ENCODE measurements at regions not wholly inside any gene's neighbourhood (a gene's known extent, or its start where the extent isn't known, plus 50 kb on each side); places are given as distances from the start of the nearest gene placed in this dataset.

DNA sequence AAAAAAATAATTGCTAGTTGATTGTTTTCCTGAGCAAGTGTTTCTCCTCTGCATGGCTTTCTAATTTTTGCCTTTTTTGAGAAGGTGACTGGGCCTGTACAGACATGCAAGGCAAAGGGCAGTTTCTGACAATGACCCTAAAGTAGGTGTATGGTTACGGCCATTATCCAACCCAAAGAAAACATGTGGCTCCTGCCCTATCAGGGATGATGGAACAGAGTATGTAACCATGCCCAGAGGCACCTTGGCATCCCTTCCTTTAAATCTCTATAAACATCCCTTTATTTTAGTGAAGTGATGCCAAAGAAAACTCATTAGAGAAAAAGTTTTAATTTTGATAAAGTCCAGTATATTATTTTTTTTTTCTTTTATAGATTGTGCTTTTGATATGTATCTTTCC, 217.5 kb downstream of the LPIN1 start:
- no peak for ATAC-seq
- no TSS peak for BruUV-seq (replicated peaks)
- in situ Hi-C loops (cut with HindIII; ENCODE audit: low pct_unique_long_range_greater_than_20kb, low sequenced_read_pairs) = no loop called here

DNA sequence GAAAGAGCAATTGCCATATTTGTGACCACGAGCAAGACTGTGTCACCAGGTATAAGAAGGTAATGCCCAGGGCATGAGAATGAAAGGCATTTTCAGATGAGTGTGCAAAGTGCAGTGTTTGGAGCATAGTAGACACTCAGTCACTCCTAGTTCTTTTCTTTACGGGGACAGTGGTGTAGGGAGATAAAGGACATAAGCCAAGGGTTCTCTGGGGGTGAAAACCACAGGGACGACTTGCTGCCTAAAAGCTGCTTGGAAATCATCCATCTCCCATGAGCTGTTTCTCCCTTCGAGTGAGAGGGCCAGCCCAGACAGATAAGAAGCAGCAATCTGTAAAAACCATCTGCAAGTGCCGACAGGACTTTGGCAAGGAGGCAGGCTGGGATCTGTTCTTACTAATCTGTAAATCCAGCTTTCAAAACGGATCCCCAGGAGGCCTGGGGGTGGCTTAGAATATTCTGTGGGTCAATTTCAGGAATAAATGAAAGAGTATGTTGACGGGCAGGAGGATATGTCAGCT, 221.6 kb downstream of the LPIN1 start:
- Histone ChIP-seq H3K36me3 (ENCODE audit: control insufficient read depth, insufficient read depth, low read length) (no peaks in the 10 kb centered on the region), H3K27me3 (ENCODE audit: control insufficient read depth, insufficient read depth, low read length) (no peaks in the 10 kb centered on the region), H3K9me3 (ENCODE audit: control insufficient read depth, insufficient read depth, low read depth, low read length) (no peaks in the 10 kb centered on the region), H3K27ac (ENCODE audit: low read length) (no peak overlapping the region), H3K4me1 (ENCODE audit: control insufficient read depth, insufficient read depth, low read length) (no peaks in the 10 kb centered on the region), H3K4me3 (ENCODE audit: low read depth in 2 of 2, low read length in 2 of 2) (no peak overlapping the region)
- TF ChIP-seq, protein P1, sequence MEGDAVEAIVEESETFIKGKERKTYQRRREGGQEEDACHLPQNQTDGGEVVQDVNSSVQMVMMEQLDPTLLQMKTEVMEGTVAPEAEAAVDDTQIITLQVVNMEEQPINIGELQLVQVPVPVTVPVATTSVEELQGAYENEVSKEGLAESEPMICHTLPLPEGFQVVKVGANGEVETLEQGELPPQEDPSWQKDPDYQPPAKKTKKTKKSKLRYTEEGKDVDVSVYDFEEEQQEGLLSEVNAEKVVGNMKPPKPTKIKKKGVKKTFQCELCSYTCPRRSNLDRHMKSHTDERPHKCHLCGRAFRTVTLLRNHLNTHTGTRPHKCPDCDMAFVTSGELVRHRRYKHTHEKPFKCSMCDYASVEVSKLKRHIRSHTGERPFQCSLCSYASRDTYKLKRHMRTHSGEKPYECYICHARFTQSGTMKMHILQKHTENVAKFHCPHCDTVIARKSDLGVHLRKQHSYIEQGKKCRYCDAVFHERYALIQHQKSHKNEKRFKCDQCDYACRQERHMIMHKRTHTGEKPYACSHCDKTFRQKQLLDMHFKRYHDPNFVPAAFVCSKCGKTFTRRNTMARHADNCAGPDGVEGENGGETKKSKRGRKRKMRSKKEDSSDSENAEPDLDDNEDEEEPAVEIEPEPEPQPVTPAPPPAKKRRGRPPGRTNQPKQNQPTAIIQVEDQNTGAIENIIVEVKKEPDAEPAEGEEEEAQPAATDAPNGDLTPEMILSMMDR (IDR thresholded peaks at IDR 0.05) = no peak
- no peak for TF ChIP-seq TCF7L2 (IDR thresholded peaks at IDR 0.05; ENCODE audit: low read depth, low read length)
- TF ChIP-seq, protein P2, sequence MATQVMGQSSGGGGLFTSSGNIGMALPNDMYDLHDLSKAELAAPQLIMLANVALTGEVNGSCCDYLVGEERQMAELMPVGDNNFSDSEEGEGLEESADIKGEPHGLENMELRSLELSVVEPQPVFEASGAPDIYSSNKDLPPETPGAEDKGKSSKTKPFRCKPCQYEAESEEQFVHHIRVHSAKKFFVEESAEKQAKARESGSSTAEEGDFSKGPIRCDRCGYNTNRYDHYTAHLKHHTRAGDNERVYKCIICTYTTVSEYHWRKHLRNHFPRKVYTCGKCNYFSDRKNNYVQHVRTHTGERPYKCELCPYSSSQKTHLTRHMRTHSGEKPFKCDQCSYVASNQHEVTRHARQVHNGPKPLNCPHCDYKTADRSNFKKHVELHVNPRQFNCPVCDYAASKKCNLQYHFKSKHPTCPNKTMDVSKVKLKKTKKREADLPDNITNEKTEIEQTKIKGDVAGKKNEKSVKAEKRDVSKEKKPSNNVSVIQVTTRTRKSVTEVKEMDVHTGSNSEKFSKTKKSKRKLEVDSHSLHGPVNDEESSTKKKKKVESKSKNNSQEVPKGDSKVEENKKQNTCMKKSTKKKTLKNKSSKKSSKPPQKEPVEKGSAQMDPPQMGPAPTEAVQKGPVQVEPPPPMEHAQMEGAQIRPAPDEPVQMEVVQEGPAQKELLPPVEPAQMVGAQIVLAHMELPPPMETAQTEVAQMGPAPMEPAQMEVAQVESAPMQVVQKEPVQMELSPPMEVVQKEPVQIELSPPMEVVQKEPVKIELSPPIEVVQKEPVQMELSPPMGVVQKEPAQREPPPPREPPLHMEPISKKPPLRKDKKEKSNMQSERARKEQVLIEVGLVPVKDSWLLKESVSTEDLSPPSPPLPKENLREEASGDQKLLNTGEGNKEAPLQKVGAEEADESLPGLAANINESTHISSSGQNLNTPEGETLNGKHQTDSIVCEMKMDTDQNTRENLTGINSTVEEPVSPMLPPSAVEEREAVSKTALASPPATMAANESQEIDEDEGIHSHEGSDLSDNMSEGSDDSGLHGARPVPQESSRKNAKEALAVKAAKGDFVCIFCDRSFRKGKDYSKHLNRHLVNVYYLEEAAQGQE (IDR thresholded peaks at IDR 0.05; ENCODE audit: insufficient read depth in 1 of 2, low read depth in 2 of 2, low read length in 1 of 2) = no peak
- TF ChIP-seq POLR2AphosphoS5 (IDR thresholded peaks at IDR 0.05; ENCODE audit: low read depth, low read length) = no peak
- TF ChIP-seq SIN3A (IDR thresholded peaks at IDR 0.05; ENCODE audit: borderline replicate concordance, insufficient read depth, low read depth, low read length) = no peak
- DNase-seq (ENCODE audit: low read depth, low spot score) = no peak
- ChIA-PET POLR2A (no interaction called here), CTCF (no interaction called here)
- in situ Hi-C loops (cut with HindIII; ENCODE audit: low pct_unique_long_range_greater_than_20kb, low sequenced_read_pairs) = no loop called here
- no peak for ATAC-seq
- BruUV-seq (replicated peaks) = no TSS peak
- intact Hi-C loops (cut with micrococcal nuclease; ENCODE audit: unreplicated experiment) = no loop called here

More for the DNA sequence above, 217.5 kb downstream of the LPIN1 start:
- Histone ChIP-seq H3K4me3 (ENCODE audit: low read depth in 2 of 2, low read length in 2 of 2) (no peak overlapping the region), H3K4me1 (ENCODE audit: control insufficient read depth, insufficient read depth, low read length) (no peaks in the 10 kb centered on the region), H3K27ac (ENCODE audit: low read length) (no peak overlapping the region; the same call in 1 of the 2 replicates), H3K9me3 (ENCODE audit: control insufficient read depth, insufficient read depth, low read depth, low read length) (no peaks in the 10 kb centered on the region), H3K36me3 (ENCODE audit: control insufficient read depth, insufficient read depth, low read length) (no peaks in the 10 kb centered on the region), H3K27me3 (ENCODE audit: control insufficient read depth, insufficient read depth, low read length) (no peaks in the 10 kb centered on the region)
- TF ChIP-seq TCF7L2 (IDR thresholded peaks at IDR 0.05; ENCODE audit: low read depth, low read length) = no peak
- no peak for TF ChIP-seq POLR2AphosphoS5 (IDR thresholded peaks at IDR 0.05; ENCODE audit: low read depth, low read length)
- no peak for TF ChIP-seq SIN3A (IDR thresholded peaks at IDR 0.05; ENCODE audit: borderline replicate concordance, insufficient read depth, low read depth, low read length)
- TF ChIP-seq, protein P2 (IDR thresholded peaks at IDR 0.05; ENCODE audit: insufficient read depth in 1 of 2, low read depth in 2 of 2, low read length in 1 of 2) = no peak
- no peak for DNase-seq (ENCODE audit: low read depth, low spot score)
- intact Hi-C loops (cut with micrococcal nuclease; ENCODE audit: unreplicated experiment) = no loop called here
- POLR2A ChIA-PET = no interaction called here
- CTCF ChIA-PET = no interaction called here

All from Panc1 (cell line).